ENCODE measurements at regions not wholly inside any gene's neighbourhood (a gene's known extent, or its start where the extent isn't known, plus 50 kb on each side); places are given as distances from the start of the nearest gene placed in this dataset.

- intact Hi-C loops (cut with DNase I): no loop called here
- Histone ChIP-seq H3K27ac (no peak overlapping the region), H3K36me3 (no peaks in the 10 kb centered on the region), H3K27me3 (no peaks in the 10 kb centered on the region), H3K4me1 (no peaks in the 10 kb centered on the region), H3K9me3 (peaks cover 0 to 6% (median 0%) of the 10 kb centered on the region in 12 donors), H3K4me3 (no peak overlapping the region)
- TF ChIP-seq CTCF (IDR thresholded peaks at IDR 0.05) (no peak), POLR2A (IDR thresholded peaks at IDR 0.05) (no peak)
- 66 to 82% (median 77%) methylated on average over 1 of the region's 1 CpG for WGBS, 4 donors
- DNase-seq (no peak), ATAC-seq (no peak)
Observed at GRCh38 chr1:194968916-194969315, 1639.3 kb downstream of the KCNT2 start.

- peaks cover 0 to 3% (median 0%) of the 10 kb centered on the region in 12 donors for H3K9me3 ChIP-seq
- H3K4me3 ChIP-seq: no peak overlapping the region
- ATAC-seq (no peak), DNase-seq (no peak)
- 34 to 53% (median 43%) methylated on average over 1 of the region's 1 CpG for WGBS, 4 donors
- H3K36me3 ChIP-seq: no peaks in the 10 kb centered on the region
- H3K4me1 ChIP-seq: no peaks in the 10 kb centered on the region
- intact Hi-C loops (cut with DNase I): no loop called here
- H3K27me3 ChIP-seq: no peaks in the 10 kb centered on the region
- H3K27ac ChIP-seq: no peak overlapping the region
- no peak for TF ChIP-seq CTCF (IDR thresholded peaks at IDR 0.05)
- no peak for TF ChIP-seq POLR2A (IDR thresholded peaks at IDR 0.05)
Observed at GRCh38 chr1:194959795-194960194, 1648.4 kb downstream of the KCNT2 start.

- H3K9me3 ChIP-seq: peaks cover 0 to 10% (median 0%) of the 10 kb centered on the region in 12 donors
- no peaks in the 10 kb centered on the region for H3K36me3 ChIP-seq
- no peak for ATAC-seq
- intact Hi-C loops (cut with DNase I): no loop called here
- TF ChIP-seq POLR2A (IDR thresholded peaks at IDR 0.05) (no peak), CTCF (IDR thresholded peaks at IDR 0.05) (no peak)
- no peak overlapping the region for H3K4me3 ChIP-seq
- 53 to 70% (median 63%) methylated on average over 6 of the region's 6 CpGs for WGBS, 4 donors
- H3K4me1 ChIP-seq: no peaks in the 10 kb centered on the region
- H3K27me3 ChIP-seq: no peaks in the 10 kb centered on the region
- no peak overlapping the region for H3K27ac ChIP-seq
- no peak for DNase-seq
Observed at GRCh38 chr1:194952171-194952570, 1656.1 kb downstream of the KCNT2 start.

- ATAC-seq: no peak
- TF ChIP-seq CTCF (IDR thresholded peaks at IDR 0.05) (no peak), POLR2A (IDR thresholded peaks at IDR 0.05) (no peak)
- H3K9me3 ChIP-seq: peaks cover 0 to 10% (median 0%) of the 10 kb centered on the region in 12 donors
Observed at GRCh38 chr1:194950584-194950983, 1657.7 kb downstream of the KCNT2 start.

More at GRCh38 chr1:194950584-194950983, 1657.7 kb downstream of the KCNT2 start:
- H3K4me3 ChIP-seq: no peak overlapping the region
- no peak overlapping the region for H3K27ac ChIP-seq
- no peaks in the 10 kb centered on the region for H3K4me1 ChIP-seq
- intact Hi-C loops (cut with DNase I): no loop called here
- no peak for DNase-seq
- no peaks in the 10 kb centered on the region for H3K27me3 ChIP-seq
- no peaks in the 10 kb centered on the region for H3K36me3 ChIP-seq
- 74 to 87% (median 80%) methylated on average over 1 of the region's 1 CpG for WGBS, 4 donors

Measured in heart left ventricle (tissue), 16 donors.